Caco-2 (cell line): ENCODE measurements at regions not wholly inside any gene's neighbourhood (a gene's known extent, or its start where the extent isn't known, plus 50 kb on each side); places are given as distances from the start of the nearest gene placed in this dataset.

Source experiments
- BruUV-seq: library from RNA; stranded (reverse); fragments of 400-500 nt; replicated peaks from 2 replicates; lab custom pipeline; 2021; lab: Mats Ljungman, UMichigan
- CTCF ChIA-PET: fragments of 300-600 bp; sonication (Branson Sonifier 250); formaldehyde crosslinking; loops from one replicate; lab custom pipeline; 2022; ENCODE audit warnings: antibody characterized with exemption; lab: Charles Lee
- POLR2A ChIA-PET: fragments of 300-600 bp; sonication (Branson Sonifier 250); formaldehyde crosslinking; loops from one replicate; lab custom pipeline; 2022; ENCODE audit warnings: antibody characterized with exemption; lab: Charles Lee
- DNase-seq, 2 experiments: peaks; one replicate each; pipeline versions ENCODE4 v3.0.0 to v3.0.0-alpha.2; 2020 to 2022
- H3K27me3 ChIP-seq: replicated peaks from 2 replicates; pipeline ENCODE4 v1.6.0; 2011; ENCODE audit warnings: low read length; ENCODE audit not compliant: control insufficient read depth, insufficient read depth
- H3K36me3 ChIP-seq: 2 replicates; pipeline ENCODE4 v1.5.1; 2011; ENCODE audit warnings: low read length; ENCODE audit not compliant: control insufficient read depth, insufficient read depth
- H3K4me1 ChIP-seq: fragments of 250-450 bp; sonication (Bioruptor Pico); 2 replicates; pipeline ENCODE4 v1.5.1; 2020; ENCODE audit warnings: mild to moderate bottlenecking
- H3K4me3 ChIP-seq: 2 replicates; pipeline ENCODE4 v1.5.1; 2011; ENCODE audit warnings: low read depth, mild to moderate bottlenecking, control low read depth, low read length
- H3K9me3 ChIP-seq: fragments of 250-450 bp; sonication (Bioruptor Pico); 2 replicates; pipeline ENCODE4 v1.5.1; 2020; ENCODE audit warnings: mild to moderate bottlenecking, moderate library complexity
- H3K27ac Mint-ChIP-seq: one replicate; pipeline ENCODE4 v1.8.0; 2022; ENCODE audit warnings: mixed read lengths; ENCODE audit not compliant: unreplicated experiment
- H3K27me3 Mint-ChIP-seq: one replicate; pipeline ENCODE4 v1.8.0; 2022; ENCODE audit warnings: mixed read lengths; ENCODE audit not compliant: insufficient read depth, unreplicated experiment
- H3K36me3 Mint-ChIP-seq: one replicate; pipeline ENCODE4 v1.8.0; 2022; ENCODE audit warnings: mild to moderate bottlenecking, mixed read lengths; ENCODE audit not compliant: insufficient read depth, unreplicated experiment
- H3K4me1 Mint-ChIP-seq: one replicate; pipeline ENCODE4 v1.8.0; 2022; ENCODE audit warnings: low read depth, mixed read lengths; ENCODE audit not compliant: unreplicated experiment
- H3K4me3 Mint-ChIP-seq: one replicate; pipeline ENCODE4 v1.8.0; 2022; ENCODE audit warnings: mild to moderate bottlenecking, moderate library complexity, mixed read lengths; ENCODE audit not compliant: unreplicated experiment
- H3K9me3 Mint-ChIP-seq: one replicate; pipeline ENCODE4 v1.8.0; 2022; ENCODE audit warnings: mixed read lengths; ENCODE audit not compliant: unreplicated experiment
- intact Hi-C: fragments of 100-400 bp; cut with micrococcal nuclease; formaldehyde crosslinking; loops from one replicate; pipeline ENCODE4 v1.10.0; 2022; ENCODE audit not compliant: unreplicated experiment
- TF ChIP-seq, protein P1 (sequence below), 2 experiments: fragments of 200-600 bp in 1 of 2; IDR thresholded peaks; 1 replicate in 1 of 2; 2 replicates in 1 of 2; pipeline versions ENCODE4 v1.5.1 to v1.8.0; 2011 to 2022; ENCODE audit warnings: antibody characterized with exemption in 1 of 2, control low read depth in 1 of 2, inconsistent platforms in 1 of 2, low read depth in 1 of 2, low read length in 1 of 2, mild to moderate bottlenecking in 1 of 2, moderate library complexity in 1 of 2; ENCODE audit not compliant: insufficient read depth in 1 of 2, severe bottlenecking in 1 of 2, unreplicated experiment in 1 of 2

DNA sequence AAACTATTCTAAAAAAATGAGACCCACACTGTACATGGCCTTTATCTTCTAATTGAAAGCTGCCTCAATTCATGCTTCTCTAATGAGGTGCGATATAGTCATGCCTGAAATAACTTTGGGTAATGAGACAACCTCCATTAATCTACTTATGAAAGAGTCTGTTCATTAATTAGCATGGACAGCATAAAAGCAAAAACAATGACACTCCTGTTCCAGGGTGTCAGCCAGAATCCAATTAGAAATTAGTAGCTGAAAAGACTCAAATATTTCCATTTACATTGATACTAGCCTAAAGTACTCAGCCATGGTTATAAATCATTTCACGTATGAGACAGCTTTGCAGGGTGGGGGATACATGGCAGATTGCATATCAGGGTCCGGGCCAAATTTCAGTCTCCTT lies 288.7 kb downstream of the AKAIN1 start:
- no peaks in the 10 kb centered on the region for H3K36me3 Mint-ChIP-seq
- H3K4me1 Mint-ChIP-seq, result no peaks in the 10 kb centered on the region
- no peaks in the 10 kb centered on the region for H3K4me1 ChIP-seq
- BruUV-seq, result no TSS peak
- H3K4me3 ChIP-seq, result no peak overlapping the region
- no peak overlapping the region for H3K27ac Mint-ChIP-seq
- no peak for DNase-seq
- H3K27me3 Mint-ChIP-seq, result no peaks in the 10 kb centered on the region
- no peaks in the 10 kb centered on the region for H3K27me3 ChIP-seq
- ChIA-PET CTCF (no interaction called here), POLR2A (no interaction called here)
- no peak overlapping the region for H3K4me3 Mint-ChIP-seq
- no peaks in the 10 kb centered on the region for H3K36me3 ChIP-seq
- TF ChIP-seq, protein P1, sequence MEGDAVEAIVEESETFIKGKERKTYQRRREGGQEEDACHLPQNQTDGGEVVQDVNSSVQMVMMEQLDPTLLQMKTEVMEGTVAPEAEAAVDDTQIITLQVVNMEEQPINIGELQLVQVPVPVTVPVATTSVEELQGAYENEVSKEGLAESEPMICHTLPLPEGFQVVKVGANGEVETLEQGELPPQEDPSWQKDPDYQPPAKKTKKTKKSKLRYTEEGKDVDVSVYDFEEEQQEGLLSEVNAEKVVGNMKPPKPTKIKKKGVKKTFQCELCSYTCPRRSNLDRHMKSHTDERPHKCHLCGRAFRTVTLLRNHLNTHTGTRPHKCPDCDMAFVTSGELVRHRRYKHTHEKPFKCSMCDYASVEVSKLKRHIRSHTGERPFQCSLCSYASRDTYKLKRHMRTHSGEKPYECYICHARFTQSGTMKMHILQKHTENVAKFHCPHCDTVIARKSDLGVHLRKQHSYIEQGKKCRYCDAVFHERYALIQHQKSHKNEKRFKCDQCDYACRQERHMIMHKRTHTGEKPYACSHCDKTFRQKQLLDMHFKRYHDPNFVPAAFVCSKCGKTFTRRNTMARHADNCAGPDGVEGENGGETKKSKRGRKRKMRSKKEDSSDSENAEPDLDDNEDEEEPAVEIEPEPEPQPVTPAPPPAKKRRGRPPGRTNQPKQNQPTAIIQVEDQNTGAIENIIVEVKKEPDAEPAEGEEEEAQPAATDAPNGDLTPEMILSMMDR (IDR thresholded peaks at IDR 0.05; ENCODE audit: insufficient read depth in 1 of 2, low read depth in 1 of 2, low read length in 1 of 2, severe bottlenecking in 1 of 2, unreplicated experiment in 1 of 2), result no peak
- no peaks in the 10 kb centered on the region for H3K9me3 Mint-ChIP-seq
- no peaks in the 10 kb centered on the region for H3K9me3 ChIP-seq
- intact Hi-C loops, result no loop called here

DNA sequence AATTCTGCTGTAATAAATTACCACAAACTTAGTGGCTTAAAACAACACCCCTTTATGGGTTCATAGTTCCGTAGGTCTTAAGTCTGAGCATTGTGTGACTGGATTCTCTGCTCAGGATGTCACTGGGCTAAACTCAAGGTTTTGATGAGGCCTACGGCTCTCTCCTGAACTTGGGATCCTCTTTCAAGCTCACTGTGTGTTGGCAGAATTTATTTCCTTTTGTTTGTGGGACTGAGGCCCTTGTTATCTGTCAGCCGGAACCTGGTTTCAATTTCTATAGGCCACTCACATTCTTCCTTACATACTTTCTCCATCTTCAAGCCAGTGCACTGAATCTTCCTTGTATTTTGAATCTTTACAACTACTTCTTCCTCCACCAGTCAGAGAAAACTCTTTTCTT lies 290.2 kb downstream of the AKAIN1 start:
- no peak for DNase-seq
- Mint-ChIP-seq H3K4me3 (no peak overlapping the region), H3K9me3 (no peaks in the 10 kb centered on the region), H3K27ac (no peak overlapping the region), H3K36me3 (no peaks in the 10 kb centered on the region), H3K4me1 (no peaks in the 10 kb centered on the region), H3K27me3 (peaks cover 4% of the 10 kb centered on the region)
- TF ChIP-seq, protein P1 (IDR thresholded peaks at IDR 0.05; ENCODE audit: insufficient read depth in 1 of 2, low read depth in 1 of 2, low read length in 1 of 2, severe bottlenecking in 1 of 2, unreplicated experiment in 1 of 2), result no peak
- Histone ChIP-seq H3K4me1 (no peaks in the 10 kb centered on the region), H3K9me3 (no peaks in the 10 kb centered on the region), H3K4me3 (no peak overlapping the region), H3K27me3 (no peaks in the 10 kb centered on the region), H3K36me3 (no peaks in the 10 kb centered on the region)
- intact Hi-C loops, result no loop called here
- ChIA-PET POLR2A (no interaction called here), CTCF (no interaction called here)
- no TSS peak for BruUV-seq

DNA sequence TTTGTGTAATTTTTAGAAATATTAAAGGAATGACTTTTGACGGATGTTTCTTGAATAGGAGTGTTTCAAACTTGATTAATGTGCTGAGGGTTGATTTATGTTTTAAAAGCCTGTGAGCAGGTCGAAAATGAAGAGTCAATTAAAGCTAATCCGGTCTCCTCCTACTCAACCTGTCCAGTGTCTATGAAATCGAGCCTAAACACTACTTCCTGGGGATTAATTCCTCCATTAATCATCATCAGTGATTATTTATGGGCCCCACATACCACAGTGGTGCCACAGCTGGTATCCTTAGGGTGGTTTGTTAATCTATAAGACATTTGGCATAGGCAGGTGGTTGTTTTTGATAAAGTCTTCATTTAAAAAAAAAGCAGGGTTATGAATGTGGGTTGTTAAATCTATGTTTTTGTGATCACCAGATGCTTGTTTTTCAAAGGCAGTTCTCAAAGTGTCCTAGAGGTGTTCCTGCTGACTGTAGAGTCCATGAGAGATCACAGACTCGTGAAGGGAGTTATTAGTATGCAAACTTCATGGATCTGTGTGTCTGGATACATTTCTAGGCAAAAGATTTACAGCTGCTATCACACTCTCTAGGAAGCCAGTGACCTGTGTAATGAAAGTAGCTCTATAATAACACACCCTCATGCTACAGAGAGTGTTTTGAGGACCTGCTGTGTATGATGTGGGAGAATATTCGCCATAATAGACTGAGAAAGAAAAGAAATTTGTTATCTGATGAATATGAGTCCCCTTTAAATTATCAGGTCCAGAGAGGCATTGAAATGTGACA lies 308.6 kb downstream of the AKAIN1 start:
- no peaks in the 10 kb centered on the region for H3K9me3 ChIP-seq
- Mint-ChIP-seq H3K27me3 (peaks cover 2% of the 10 kb centered on the region), H3K27ac (no peak overlapping the region), H3K36me3 (no peaks in the 10 kb centered on the region), H3K9me3 (peaks cover 5% of the 10 kb centered on the region), H3K4me3 (no peak overlapping the region), H3K4me1 (no peaks in the 10 kb centered on the region)
- CTCF ChIA-PET, result no interaction called here
- intact Hi-C loops, result no loop called here
- POLR2A ChIA-PET, result no interaction called here
- TF ChIP-seq, protein P1 (IDR thresholded peaks at IDR 0.05; ENCODE audit: insufficient read depth in 1 of 2, low read depth in 1 of 2, low read length in 1 of 2, severe bottlenecking in 1 of 2, unreplicated experiment in 1 of 2), result no peak
- no peak for DNase-seq
- BruUV-seq, result no TSS peak
- H3K4me1 ChIP-seq, result no peaks in the 10 kb centered on the region
- no peak overlapping the region for H3K4me3 ChIP-seq
- no peaks in the 10 kb centered on the region for H3K36me3 ChIP-seq
- H3K27me3 ChIP-seq, result no peaks in the 10 kb centered on the region
